Lung (tissue), 11 donors: ENCODE measurements at regions not wholly inside any gene's neighbourhood (a gene's known extent, or its start where the extent isn't known, plus 50 kb on each side); places are given as distances from the start of the nearest gene placed in this dataset.

Experiments used
- ATAC-seq: fragments of 200-7000 bp; cut with Tn5 transposase; one replicate; pipeline ENCODE4 v1.9.1; 2020; ENCODE audit warnings: moderate number of reproducible peaks; ENCODE audit not compliant: insufficient read depth, low FRiP score
- DNase-seq, 3 donors: peaks; one replicate each; pipeline ENCODE4 v3.0.0-alpha.2; 2013 to 2017
- H3K27ac ChIP-seq, 2 donors: one replicate each; pipeline ENCODE4 v1.5.1; 2013; ENCODE audit warnings: mild to moderate bottlenecking in 2 of 2, moderate library complexity in 2 of 2, control low read depth in 1 of 2, inconsistent platforms in 1 of 2, low read depth in 1 of 2, low read length in 1 of 2
- H3K27me3 ChIP-seq, 3 donors: one replicate each; pipeline ENCODE4 v1.5.1; 2013; ENCODE audit warnings: low read length in 2 of 3; ENCODE audit not compliant: control insufficient read depth in 3 of 3, insufficient read depth in 3 of 3
- H3K36me3 ChIP-seq, 4 donors: one replicate each; pipeline ENCODE4 v1.5.1; 2013; ENCODE audit warnings: low read length in 4 of 4, mild to moderate bottlenecking in 1 of 4, moderate library complexity in 1 of 4; ENCODE audit not compliant: control insufficient read depth in 4 of 4, insufficient read depth in 4 of 4
- H3K4me1 ChIP-seq, 5 donors: one replicate each; pipeline ENCODE4 v1.5.1; 2013; ENCODE audit warnings: low read length in 5 of 5, mild to moderate bottlenecking in 2 of 5, moderate library complexity in 1 of 5; ENCODE audit not compliant: control insufficient read depth in 5 of 5, insufficient read depth in 5 of 5
- H3K4me3 ChIP-seq: one replicate; pipeline ENCODE4 v1.5.1; 2013; ENCODE audit warnings: mild to moderate bottlenecking, control low read depth, moderate library complexity
- H3K9ac ChIP-seq, 2 donors: one replicate each; pipeline ENCODE4 v1.5.1; 2013; ENCODE audit warnings: low read length in 2 of 2, control low read depth in 1 of 2; ENCODE audit not compliant: insufficient read depth in 1 of 2
- H3K9me3 ChIP-seq, 4 donors: one replicate each; pipeline ENCODE4 v1.5.1; 2013; ENCODE audit warnings: low read length in 3 of 4, mild to moderate bottlenecking in 1 of 4, moderate library complexity in 1 of 4; ENCODE audit not compliant: control insufficient read depth in 4 of 4, insufficient read depth in 3 of 4
- CTCF ChIP-seq: IDR thresholded peaks from 2 replicates; pipeline ENCODE4 v1.5.1; 2012; ENCODE audit warnings: mild to moderate bottlenecking; ENCODE audit errors: control extremely low read depth, extremely low read depth
- WGBS, 2 donors: extraction: QIAGEN DNeasy Blood & Tissue Kit; methylation state at CpG; one replicate each; pipeline ENCODE4 v1.1.7; 2013; 5-methylcytosine and 5-hydroxymethylcytosine counted together
- donor health status: control.
- donor health status: control.
- donor health status: Bipolar disorder and iron deficiency.
- donor health status: healthy.
- donor health status: DM: yes; HTN: yes; CAD: no.

GRCh38 chr13:58207501-58207900 is 576.0 kb downstream of the PCDH17 start:
- H3K4me1 ChIP-seq, result no peaks in the 10 kb centered on the region
- ATAC-seq (no peak), DNase-seq (no peak)
- 87 to 91% methylated on average over 4 of the region's 4 CpGs for WGBS, 2 donors
- no peaks in the 10 kb centered on the region for H3K36me3 ChIP-seq
- no peak overlapping the region for H3K9ac ChIP-seq
- no peaks in the 10 kb centered on the region for H3K27me3 ChIP-seq
- no peaks in the 10 kb centered on the region for H3K9me3 ChIP-seq
- H3K4me3 ChIP-seq, result no peak overlapping the region
- H3K27ac ChIP-seq, result no peak overlapping the region
- TF ChIP-seq CTCF, result no peak

DNA sequence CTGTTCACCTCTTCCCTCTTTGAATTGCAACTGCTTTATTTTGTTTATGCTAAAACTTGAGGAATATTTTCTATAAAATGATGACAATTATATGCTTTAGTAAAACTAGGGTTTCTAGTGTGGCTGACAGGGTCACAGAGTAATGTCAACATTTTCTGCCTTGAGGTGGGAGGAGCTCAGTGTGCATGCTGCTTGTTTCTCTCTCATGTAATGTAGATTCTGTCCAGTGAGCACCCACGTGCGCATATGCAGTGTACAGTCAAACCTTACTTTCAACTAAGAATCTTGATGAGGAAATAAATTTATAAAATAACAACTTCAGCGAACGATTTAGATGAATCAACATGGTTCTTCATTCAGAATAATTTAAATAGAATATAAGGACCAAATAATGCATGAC is 603.9 kb downstream of the PCDH17 start:
- no peak for DNase-seq
- no peak overlapping the region for H3K27ac ChIP-seq
- no peaks in the 10 kb centered on the region for H3K27me3 ChIP-seq
- H3K9me3 ChIP-seq, result peaks cover 0 to 4% (median 0%) of the 10 kb centered on the region in 4 donors
- 88 to 92% methylated on average over 4 of the region's 4 CpGs for WGBS, 2 donors
- no peak for ATAC-seq
- no peaks in the 10 kb centered on the region for H3K4me1 ChIP-seq
- no peak for TF ChIP-seq CTCF
- H3K9ac ChIP-seq, result no peak overlapping the region
- H3K4me3 ChIP-seq, result no peak overlapping the region
- H3K36me3 ChIP-seq, result no peaks in the 10 kb centered on the region

DNA sequence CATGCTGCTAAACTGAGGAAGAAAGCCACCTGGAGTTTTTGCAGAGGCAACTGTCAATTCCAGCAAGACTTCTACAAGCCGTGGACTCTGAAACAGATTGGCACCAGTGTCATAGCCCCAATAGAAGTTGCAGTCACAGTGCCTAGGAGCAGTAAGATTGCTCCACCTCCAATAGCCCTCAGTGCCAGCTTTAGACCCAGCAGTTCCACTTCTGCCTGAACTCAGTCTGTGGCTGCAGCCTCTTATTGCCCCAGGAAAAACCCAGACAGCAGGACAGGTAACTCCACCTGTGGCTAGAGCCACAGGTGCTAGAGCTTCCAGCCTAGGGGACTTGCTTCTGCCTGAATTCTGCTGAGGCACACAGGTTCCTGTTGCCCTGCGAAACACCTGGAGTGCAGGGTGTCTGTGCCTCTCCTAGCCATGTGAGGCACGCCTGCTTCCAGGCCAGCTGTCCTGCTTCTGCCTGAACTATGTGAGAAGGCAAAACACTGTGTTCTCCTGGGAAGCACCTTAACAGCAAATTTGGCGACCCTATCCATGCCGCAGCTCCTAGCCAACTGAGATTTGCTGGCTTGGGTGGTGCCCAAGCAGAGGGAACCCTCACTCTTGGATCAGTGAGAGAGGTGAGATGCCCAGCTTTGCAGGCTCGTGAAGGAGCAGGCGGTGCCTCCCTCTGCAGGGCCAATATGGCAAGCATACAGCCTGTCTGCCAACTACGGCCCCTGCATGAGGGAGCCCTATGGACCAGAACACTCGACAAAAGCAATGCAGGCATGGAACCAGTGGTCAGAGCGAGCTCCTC is 607.6 kb downstream of the PCDH17 start:
- ATAC-seq, result no peak
- H3K4me3 ChIP-seq, result no peak overlapping the region
- no peaks in the 10 kb centered on the region for H3K36me3 ChIP-seq
- no peaks in the 10 kb centered on the region for H3K27me3 ChIP-seq
- no peak for DNase-seq
- peaks cover 0 to 4% (median 0%) of the 10 kb centered on the region in 4 donors for H3K9me3 ChIP-seq
- no peak overlapping the region for H3K27ac ChIP-seq
- no peaks in the 10 kb centered on the region for H3K4me1 ChIP-seq
- H3K9ac ChIP-seq, result no peak overlapping the region
- TF ChIP-seq CTCF, result no peak
- 91% methylated on average over 10 of the region's 10 CpGs for WGBS, 2 donors
